HG02938 (cell line): ENCODE measurements at regions not wholly inside any gene's neighbourhood (a gene's known extent, or its start where the extent isn't known, plus 50 kb on each side); places are given as distances from the start of the nearest gene placed in this dataset.
"Not testable (repeated sequence)": the region's sequence is repeated elsewhere in the genome, so short reads cannot be mapped to it uniquely, and the experiment has no call there.

Experiments used
- ATAC-seq: cut with Tn5 transposase; IDR thresholded peaks from one replicate; pipeline ENCODE4 v1.9.1; 2021; ENCODE audit warnings: mild to moderate bottlenecking, moderate library complexity; ENCODE audit not compliant: unreplicated experiment

GRCh38 chr1:228846952-228847351 is 111.7 kb downstream of the RHOU start:
- no peak for ATAC-seq

DNA sequence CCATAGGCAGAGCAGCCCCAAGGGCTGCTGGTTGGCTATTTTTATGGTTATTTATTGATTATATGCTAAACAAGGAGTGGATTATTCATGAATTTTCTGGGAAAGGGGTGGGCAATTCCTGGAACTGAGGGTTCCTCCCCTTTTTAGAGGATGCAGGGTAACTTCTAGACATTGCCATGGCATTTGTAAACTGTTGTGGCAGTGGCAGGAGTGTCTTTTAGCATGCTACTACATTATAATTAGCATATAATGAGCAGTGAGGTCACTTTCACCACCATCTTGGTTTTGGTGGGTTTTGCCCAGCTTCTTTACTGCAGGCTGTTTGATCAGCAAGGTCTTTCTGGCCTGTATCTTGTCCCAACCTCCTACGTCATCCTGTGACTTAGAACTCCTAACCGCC is 112.2 kb downstream of the RHOU start:
- ATAC-seq, result not testable (repeated sequence)

DNA sequence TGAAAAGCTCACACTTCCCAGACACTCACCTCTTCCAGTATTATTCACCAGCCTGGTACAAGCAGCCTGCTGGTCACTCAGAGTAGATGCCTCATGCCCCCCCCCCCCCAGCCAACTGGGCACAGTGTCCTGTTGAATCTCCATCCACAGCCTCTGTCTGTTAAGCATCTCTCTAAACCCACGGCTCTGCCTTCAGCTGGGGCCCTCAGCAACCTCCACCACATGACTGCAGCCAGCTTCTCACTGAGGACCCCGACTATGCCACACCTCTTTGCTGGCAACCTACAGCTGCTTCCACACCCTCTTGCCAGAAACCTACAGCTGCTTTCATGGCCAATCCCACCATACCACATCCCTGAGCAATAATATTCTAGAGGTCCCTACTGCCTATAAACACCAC is 113.1 kb downstream of the RHOU start:
- ATAC-seq, result no peak

DNA sequence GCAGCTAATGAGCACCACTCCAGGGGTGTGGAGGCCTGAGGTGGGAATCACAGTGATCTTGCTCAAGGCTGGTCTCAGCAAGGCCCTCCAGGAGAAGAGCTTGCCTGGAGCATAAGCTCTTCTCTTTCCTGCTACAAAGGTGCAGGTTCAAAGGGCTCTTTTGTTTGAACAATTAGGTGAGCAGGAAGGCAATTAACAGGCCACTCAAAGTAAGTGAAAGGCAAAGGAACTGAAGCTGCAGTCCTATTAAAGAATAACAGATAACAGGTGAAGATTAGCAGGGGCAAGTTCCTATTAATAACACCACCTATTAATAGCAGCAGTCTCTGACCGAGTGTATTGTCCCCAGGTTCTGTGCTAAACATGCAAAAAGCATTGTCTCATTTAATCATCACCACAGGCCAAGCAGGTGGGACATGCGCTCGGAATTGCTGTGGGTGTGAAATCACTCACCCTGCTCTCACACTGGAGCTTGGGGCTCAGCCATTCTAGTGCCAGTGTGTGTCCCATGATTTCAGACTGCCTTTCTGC is 113.8 kb downstream of the RHOU start:
- ATAC-seq, result peak; percentile 88

GRCh38 chr1:228850141-228851100 is 115.1 kb downstream of the RHOU start:
- ATAC-seq, result no peak

DNA sequence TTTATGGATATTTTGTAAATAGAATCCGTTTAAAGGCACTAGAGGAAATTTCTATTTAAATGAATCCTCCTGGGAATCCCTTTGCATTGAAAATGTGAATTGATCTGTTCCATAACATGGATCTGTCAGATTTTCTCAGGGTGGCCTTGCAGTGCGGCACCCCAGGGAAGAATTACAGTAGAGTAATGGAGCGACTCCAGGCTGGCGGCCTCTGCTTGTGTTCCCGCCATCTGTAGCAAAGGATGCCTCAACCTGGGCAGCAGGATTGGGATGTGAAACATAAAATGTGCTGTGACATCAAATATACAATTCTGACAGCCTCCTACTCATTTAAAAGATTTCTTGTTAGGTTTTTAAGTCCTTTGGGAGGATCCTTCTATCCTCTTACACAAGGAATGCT is 115.9 kb downstream of the RHOU start:
- ATAC-seq, result no peak

- ATAC-seq, result no peak
Observed at GRCh38 chr1:228851618-228852017, 116.3 kb downstream of the RHOU start.

- ATAC-seq, result no peak
Observed at GRCh38 chr1:228852024-228852423, 116.7 kb downstream of the RHOU start.

DNA sequence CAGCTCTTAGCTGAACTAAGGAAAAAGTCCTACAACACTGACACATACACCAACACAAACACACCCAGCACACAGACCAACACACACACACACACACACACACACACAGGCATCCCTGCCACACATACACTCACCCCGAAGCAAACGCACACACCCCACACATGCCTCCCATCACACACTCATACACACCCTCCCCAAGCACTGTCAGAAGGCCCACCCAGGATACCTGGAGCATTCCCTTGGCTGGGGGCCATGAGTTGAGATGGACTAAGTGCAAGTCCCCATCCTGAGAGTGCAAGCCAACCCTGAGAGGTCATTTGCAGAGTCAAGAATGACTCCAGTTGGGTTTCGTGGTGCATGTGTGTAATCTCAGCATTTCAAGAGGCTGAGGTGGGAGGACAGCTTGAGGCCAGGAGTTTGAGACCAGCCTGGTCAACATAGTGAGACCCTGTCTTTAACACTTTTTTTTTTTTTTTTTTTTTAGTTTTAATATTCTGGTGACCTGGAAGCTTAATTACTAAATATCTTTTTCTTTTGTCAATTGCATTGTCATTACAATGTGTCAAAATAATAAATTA is 117.3 kb downstream of the RHOU start:
- no peak for ATAC-seq

DNA sequence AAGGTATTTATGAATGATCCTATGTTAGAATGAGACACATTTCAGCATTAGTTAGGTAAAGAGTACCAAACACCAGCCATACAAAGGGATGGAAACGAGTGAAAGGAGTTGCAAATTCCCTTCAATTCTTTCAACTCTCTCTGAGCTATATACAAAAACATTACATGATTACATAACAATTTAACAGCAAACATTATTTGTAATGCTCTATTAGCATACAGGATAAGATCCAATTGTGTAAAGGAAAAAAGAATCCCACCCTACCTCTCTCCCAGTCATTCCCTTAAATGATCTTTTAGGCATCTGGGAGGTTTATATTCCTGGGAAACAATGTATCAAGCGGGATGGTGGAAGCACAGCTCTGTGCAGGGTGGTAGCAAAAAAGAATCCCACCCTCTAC is 117.9 kb downstream of the RHOU start:
- no peak for ATAC-seq

DNA sequence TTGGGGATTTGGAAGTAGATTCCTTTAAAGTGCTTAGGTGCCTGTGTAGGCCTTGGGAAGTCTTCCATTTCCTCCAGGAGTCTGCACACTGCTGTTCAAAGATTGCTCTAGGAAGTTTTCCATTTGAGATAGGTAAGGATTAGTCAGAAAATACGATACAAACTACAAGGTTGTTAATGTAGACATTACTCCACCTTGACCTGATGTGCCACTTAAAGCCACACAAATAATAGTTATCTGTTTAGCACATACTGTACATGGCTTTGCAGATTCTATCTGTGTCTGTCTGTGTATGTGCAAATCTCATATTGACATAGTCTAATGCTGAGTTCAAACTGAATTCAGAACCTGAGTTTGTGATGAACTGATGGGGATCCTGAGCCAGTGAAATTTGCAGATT is 118.4 kb downstream of the RHOU start:
- no peak for ATAC-seq

DNA sequence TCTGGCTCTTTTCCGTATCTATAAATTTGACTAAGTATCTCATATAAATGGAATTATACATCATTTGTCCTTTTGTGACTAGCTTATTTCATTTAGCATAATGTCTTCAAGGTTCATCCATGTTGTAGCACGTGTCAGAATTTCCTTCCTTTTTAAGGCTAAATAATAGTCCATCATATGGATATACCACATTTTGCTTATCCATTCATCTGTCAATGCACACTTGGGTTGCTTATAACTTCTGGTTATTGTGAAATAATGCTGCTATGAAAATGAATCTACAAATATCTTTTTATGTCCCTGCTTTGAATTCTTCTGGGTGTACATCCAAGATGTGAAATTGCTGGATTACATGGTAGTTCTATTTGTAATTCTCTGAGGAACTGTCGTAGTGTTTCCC is 119.6 kb downstream of the RHOU start:
- no peak for ATAC-seq

DNA sequence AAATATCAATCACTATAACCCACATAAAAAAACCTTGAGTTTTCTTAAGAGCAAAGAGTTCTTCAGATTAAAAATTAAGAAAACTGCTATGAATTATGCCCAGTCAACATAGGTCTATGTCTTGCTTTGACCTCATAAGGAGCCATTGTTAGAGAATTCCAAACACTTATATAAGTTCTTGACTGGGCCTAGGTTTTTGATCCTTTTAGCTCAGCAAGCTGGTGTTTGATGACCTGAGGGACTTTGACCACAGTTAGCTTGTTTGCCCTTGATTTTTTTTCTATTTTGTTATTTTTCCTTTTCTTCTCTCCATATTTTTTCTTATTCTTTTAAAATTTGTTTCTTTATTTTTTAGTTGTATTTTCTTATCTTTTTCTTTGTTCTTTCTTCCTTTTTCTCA is 122.3 kb downstream of the RHOU start:
- ATAC-seq, result no peak

GRCh38 chr1:228860911-228861831 is 125.9 kb downstream of the RHOU start:
- peak; percentile 83 for ATAC-seq

DNA sequence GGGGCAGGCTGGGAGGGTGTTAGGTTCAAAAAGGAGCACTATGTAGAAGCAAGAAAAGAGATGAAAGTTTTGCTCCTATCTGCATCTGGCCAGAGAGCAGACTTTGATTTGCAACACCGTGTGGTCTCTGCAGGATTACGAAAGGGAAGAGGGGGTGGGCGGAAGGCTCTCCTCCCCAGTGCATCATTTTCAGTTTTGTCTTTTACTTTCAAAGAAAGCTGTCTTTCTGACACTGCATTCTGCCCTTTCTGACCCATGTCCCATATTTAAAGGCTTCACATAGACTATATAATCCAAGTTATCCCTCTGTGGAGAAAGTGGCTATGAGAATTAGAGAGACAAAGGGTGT is 126.5 kb downstream of the RHOU start:
- no peak for ATAC-seq

DNA sequence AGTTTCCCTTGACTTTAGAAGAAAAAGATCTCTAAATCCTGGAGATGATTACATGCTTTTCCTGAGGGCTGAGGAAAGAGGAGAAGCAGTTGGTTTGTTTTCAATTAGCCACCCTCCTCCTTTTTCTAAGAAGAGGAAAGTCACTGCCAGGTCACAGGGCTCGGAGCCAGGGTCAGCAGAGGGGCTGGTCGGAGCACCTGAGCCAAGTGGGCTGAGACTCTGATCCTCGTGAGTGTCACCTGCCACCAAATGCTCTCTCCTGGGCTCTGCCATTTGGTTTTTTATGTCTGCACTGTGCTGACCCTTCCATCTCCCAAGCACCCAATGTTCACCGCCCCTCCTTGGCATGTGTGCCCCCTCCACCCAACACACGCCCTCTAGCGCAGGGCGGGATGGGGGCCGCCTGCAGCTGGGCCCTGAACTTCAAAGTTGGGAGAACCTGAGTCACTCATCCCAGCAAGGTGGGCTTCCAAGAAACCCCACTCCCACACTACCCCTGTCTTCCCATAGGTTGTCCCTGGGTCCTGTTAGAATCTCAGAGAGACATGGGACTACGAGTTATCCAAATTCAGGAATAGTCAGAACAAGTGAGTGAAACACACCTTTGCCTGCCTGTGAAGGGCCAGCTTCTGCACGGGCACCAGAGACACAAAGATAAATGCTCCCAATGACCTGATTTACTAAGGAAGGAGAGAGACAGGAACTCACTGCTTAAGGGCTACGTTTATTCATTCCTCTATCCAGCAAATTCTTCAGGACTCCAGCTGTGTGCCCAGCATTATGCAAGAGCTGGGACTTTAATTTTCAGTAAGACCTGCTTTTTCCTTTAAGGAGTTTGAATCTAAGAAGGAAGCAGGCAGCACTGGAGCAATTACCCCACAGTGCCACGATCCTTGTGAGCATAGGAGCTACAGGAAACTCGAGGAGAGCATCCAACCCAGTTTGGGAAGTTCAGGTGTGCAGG is 127.5 kb downstream of the RHOU start:
- no peak for ATAC-seq

- ATAC-seq, result no peak
Observed at GRCh38 chr1:228863776-228864175, 128.5 kb downstream of the RHOU start.

GRCh38 chr1:228865627-228866330 is 130.5 kb downstream of the RHOU start:
- no peak for ATAC-seq

DNA sequence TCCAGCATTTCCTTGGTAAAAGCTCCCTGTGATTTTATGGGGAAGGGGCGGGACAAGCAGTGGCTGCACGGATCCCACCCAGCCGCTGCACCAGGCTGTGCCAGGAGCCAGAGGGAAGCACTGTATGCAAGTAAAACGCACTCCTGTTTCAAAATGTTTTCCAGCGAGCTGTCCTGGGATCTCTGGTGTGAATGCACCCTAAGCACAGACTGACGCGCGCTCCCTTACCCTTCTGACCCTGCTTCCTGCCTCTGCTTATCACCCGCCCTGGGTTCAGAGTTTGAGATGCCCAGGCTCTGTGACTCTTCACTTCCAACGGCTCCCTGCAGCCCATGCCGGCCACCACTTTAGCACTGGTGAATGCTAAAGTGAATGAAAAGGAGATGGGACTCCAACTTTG is 131.2 kb downstream of the RHOU start:
- no peak for ATAC-seq
